ENCODE measurements at regions not wholly inside any gene's neighbourhood (a gene's known extent, or its start where the extent isn't known, plus 50 kb on each side); places are given as distances from the start of the nearest gene placed in this dataset.

GRCh38 chr6:168837254-168838036 lies 396.5 kb downstream of the SMOC2 start:
- no TSS peak for BruUV-seq (replicated peaks)
- Mint-ChIP-seq H3K9me3 (ENCODE audit: unreplicated experiment) (peaks cover 11% of the 10 kb centered on the region), H3K4me1 (ENCODE audit: low read depth, unreplicated experiment) (peaks cover 23% of the 10 kb centered on the region), H3K36me3 (ENCODE audit: insufficient read depth, unreplicated experiment) (peaks cover 5% of the 10 kb centered on the region), H3K27me3 (ENCODE audit: insufficient read depth, unreplicated experiment) (peaks cover 8% of the 10 kb centered on the region), H3K4me3 (ENCODE audit: unreplicated experiment) (no peak overlapping the region), H3K27ac (ENCODE audit: unreplicated experiment) (no peak overlapping the region)
- Histone ChIP-seq H3K9me3 (no peaks in the 10 kb centered on the region), H3K36me3 (ENCODE audit: control insufficient read depth, insufficient read depth, low read length) (no peaks in the 10 kb centered on the region), H3K27me3 (replicated peaks; ENCODE audit: control insufficient read depth, insufficient read depth, low read length) (no peaks in the 10 kb centered on the region), H3K4me1 (peaks cover 14% of the 10 kb centered on the region), H3K4me3 (ENCODE audit: low read depth, low read length) (no peak overlapping the region)
- intact Hi-C loops (cut with micrococcal nuclease; ENCODE audit: unreplicated experiment) = no loop called here
- no peak for TF ChIP-seq CTCF (IDR thresholded peaks at IDR 0.05; ENCODE audit: insufficient read depth in 1 of 2, low read depth in 1 of 2, low read length in 1 of 2, severe bottlenecking in 1 of 2, unreplicated experiment in 1 of 2)
- POLR2A ChIA-PET = no interaction called here
- CTCF ChIA-PET = no interaction called here
- DNase-seq = no peak

- peaks cover 23% of the 10 kb centered on the region for H3K4me1 Mint-ChIP-seq (ENCODE audit: low read depth, unreplicated experiment)
These were observed 395.0 kb downstream of the SMOC2 start for GRCh38 chr6:168835991-168836390.

GRCh38 chr6:168834801-168835200 lies 393.8 kb downstream of the SMOC2 start:
- Mint-ChIP-seq H3K4me3 (ENCODE audit: unreplicated experiment) (no peak overlapping the region), H3K27ac (ENCODE audit: unreplicated experiment) (peak overlapping the region; percentile 35), H3K9me3 (ENCODE audit: unreplicated experiment) (peaks cover 11% of the 10 kb centered on the region), H3K36me3 (ENCODE audit: insufficient read depth, unreplicated experiment) (peaks cover 5% of the 10 kb centered on the region), H3K27me3 (ENCODE audit: insufficient read depth, unreplicated experiment) (peaks cover 5% of the 10 kb centered on the region), H3K4me1 (ENCODE audit: low read depth, unreplicated experiment) (peaks cover 23% of the 10 kb centered on the region)
- Histone ChIP-seq H3K9me3 (no peaks in the 10 kb centered on the region), H3K4me3 (ENCODE audit: low read depth, low read length) (no peak overlapping the region), H3K4me1 (peaks cover 14% of the 10 kb centered on the region), H3K36me3 (ENCODE audit: control insufficient read depth, insufficient read depth, low read length) (no peaks in the 10 kb centered on the region), H3K27me3 (replicated peaks; ENCODE audit: control insufficient read depth, insufficient read depth, low read length) (no peaks in the 10 kb centered on the region)
- ChIA-PET POLR2A (no interaction called here), CTCF (no interaction called here)
- intact Hi-C loops (cut with micrococcal nuclease; ENCODE audit: unreplicated experiment) = no loop called here
- TF ChIP-seq CTCF (IDR thresholded peaks at IDR 0.05; ENCODE audit: insufficient read depth in 1 of 2, low read depth in 1 of 2, low read length in 1 of 2, severe bottlenecking in 1 of 2, unreplicated experiment in 1 of 2) = no peak
- peak; percentile 48 to 49 for DNase-seq
- BruUV-seq (replicated peaks) = no TSS peak

More at GRCh38 chr6:168835991-168836390, 395.0 kb downstream of the SMOC2 start:
- H3K9me3 Mint-ChIP-seq (ENCODE audit: unreplicated experiment) = peaks cover 11% of the 10 kb centered on the region
- no peak for TF ChIP-seq CTCF (IDR thresholded peaks at IDR 0.05; ENCODE audit: insufficient read depth in 1 of 2, low read depth in 1 of 2, low read length in 1 of 2, severe bottlenecking in 1 of 2, unreplicated experiment in 1 of 2)
- H3K27me3 Mint-ChIP-seq (ENCODE audit: insufficient read depth, unreplicated experiment) = peaks cover 7% of the 10 kb centered on the region
- H3K27me3 ChIP-seq (replicated peaks; ENCODE audit: control insufficient read depth, insufficient read depth, low read length) = no peaks in the 10 kb centered on the region
- DNase-seq = no peak
- H3K36me3 Mint-ChIP-seq (ENCODE audit: insufficient read depth, unreplicated experiment) = peaks cover 5% of the 10 kb centered on the region
- H3K9me3 ChIP-seq = no peaks in the 10 kb centered on the region
- CTCF ChIA-PET = no interaction called here
- H3K4me3 Mint-ChIP-seq (ENCODE audit: unreplicated experiment) = no peak overlapping the region
- POLR2A ChIA-PET = interaction anchor here (0.5 kb wide), 1 partner anchor 17 kb away, joined by 4 read pairs; no protein-coding TSS in a partner anchor
- BruUV-seq (replicated peaks) = no TSS peak
- H3K4me3 ChIP-seq (ENCODE audit: low read depth, low read length) = no peak overlapping the region
- no peaks in the 10 kb centered on the region for H3K36me3 ChIP-seq (ENCODE audit: control insufficient read depth, insufficient read depth, low read length)
- intact Hi-C loops (cut with micrococcal nuclease; ENCODE audit: unreplicated experiment) = no loop called here
- peaks cover 14% of the 10 kb centered on the region for H3K4me1 ChIP-seq
- H3K27ac Mint-ChIP-seq (ENCODE audit: unreplicated experiment) = no peak overlapping the region
